Body of pancreas (tissue), 4 donors: ENCODE measurements at regions not wholly inside any gene's neighbourhood (a gene's known extent, or its start where the extent isn't known, plus 50 kb on each side); places are given as distances from the start of the nearest gene placed in this dataset.

Experiments used
- POLR2A ChIP-seq, 3 donors: fragments of 450-650 bp; IDR thresholded peaks; one replicate each; pipeline ENCODE4 v1.6.1; 2016; ENCODE audit warnings: antibody characterized with exemption in 3 of 3, mild to moderate bottlenecking in 2 of 3
- TF ChIP-seq, protein P1 (sequence below), 7 experiments: fragments of 450-650 bp in 4 of 7; fragments of 200-600 bp in 3 of 7; sonication (generic) in 3 of 7; IDR thresholded peaks; one replicate each; pipeline ENCODE4 v1.5.1; 2016 to 2019; ENCODE audit warnings: antibody characterized with exemption in 7 of 7

GRCh38 chr3:42027571-42027970 lies 63.6 kb upstream of the TRAK1 start:
- TF ChIP-seq, protein P1, sequence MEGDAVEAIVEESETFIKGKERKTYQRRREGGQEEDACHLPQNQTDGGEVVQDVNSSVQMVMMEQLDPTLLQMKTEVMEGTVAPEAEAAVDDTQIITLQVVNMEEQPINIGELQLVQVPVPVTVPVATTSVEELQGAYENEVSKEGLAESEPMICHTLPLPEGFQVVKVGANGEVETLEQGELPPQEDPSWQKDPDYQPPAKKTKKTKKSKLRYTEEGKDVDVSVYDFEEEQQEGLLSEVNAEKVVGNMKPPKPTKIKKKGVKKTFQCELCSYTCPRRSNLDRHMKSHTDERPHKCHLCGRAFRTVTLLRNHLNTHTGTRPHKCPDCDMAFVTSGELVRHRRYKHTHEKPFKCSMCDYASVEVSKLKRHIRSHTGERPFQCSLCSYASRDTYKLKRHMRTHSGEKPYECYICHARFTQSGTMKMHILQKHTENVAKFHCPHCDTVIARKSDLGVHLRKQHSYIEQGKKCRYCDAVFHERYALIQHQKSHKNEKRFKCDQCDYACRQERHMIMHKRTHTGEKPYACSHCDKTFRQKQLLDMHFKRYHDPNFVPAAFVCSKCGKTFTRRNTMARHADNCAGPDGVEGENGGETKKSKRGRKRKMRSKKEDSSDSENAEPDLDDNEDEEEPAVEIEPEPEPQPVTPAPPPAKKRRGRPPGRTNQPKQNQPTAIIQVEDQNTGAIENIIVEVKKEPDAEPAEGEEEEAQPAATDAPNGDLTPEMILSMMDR (IDR thresholded peaks at IDR 0.05): no peak
- no peak for TF ChIP-seq POLR2A (IDR thresholded peaks at IDR 0.05)
